Neural progenitor cell (in vitro differentiated cells): ENCODE measurements at regions not wholly inside any gene's neighbourhood (a gene's known extent, or its start where the extent isn't known, plus 50 kb on each side); places are given as distances from the start of the nearest gene placed in this dataset. TPM values are rescaled to one million over a fixed set of nuclear protein-coding genes. Genes with fewer than 3 reads are reported as not detected.

Experiments used
- DNase-seq: peaks from one replicate; pipeline ENCODE4 v3.0.0-alpha.2; 2016; ENCODE audit warnings: low spot score
- H2AFZ ChIP-seq: fragments of 200-600 bp; sonication (generic); replicated peaks from 2 replicates; pipeline ENCODE4 v1.6.1; 2016; ENCODE audit warnings: antibody characterized with exemption
- H3F3A ChIP-seq: fragments of 200-600 bp; sonication (generic); 2 replicates; pipeline ENCODE4 v1.6.1; 2016; ENCODE audit warnings: antibody characterized with exemption, low read depth
- H3K27ac ChIP-seq: fragments of 200-600 bp; sonication (generic); 2 replicates; pipeline ENCODE4 v1.5.1; 2016; ENCODE audit warnings: mild to moderate bottlenecking
- H3K27me3 ChIP-seq: fragments of 200-600 bp; sonication (generic); 2 replicates; pipeline ENCODE4 v1.6.1; 2016; ENCODE audit warnings: mild to moderate bottlenecking, moderate library complexity
- H3K36me3 ChIP-seq: fragments of 200-600 bp; sonication (generic); 2 replicates; pipeline ENCODE4 v1.5.1; 2016
- H3K4me1 ChIP-seq: fragments of 200-600 bp; sonication (generic); 2 replicates; pipeline ENCODE4 v1.6.1; 2016; ENCODE audit warnings: mixed run types
- H3K4me2 ChIP-seq: fragments of 200-600 bp; sonication (generic); 2 replicates; pipeline ENCODE4 v1.6.1; 2016
- H3K4me3 ChIP-seq: fragments of 200-600 bp; sonication (generic); 2 replicates; pipeline ENCODE4 v1.5.1; 2016
- H3K79me2 ChIP-seq: fragments of 200-600 bp; sonication (generic); 2 replicates; pipeline ENCODE4 v1.6.1; 2016; ENCODE audit warnings: low read depth
- H3K9ac ChIP-seq: fragments of 200-600 bp; sonication (generic); 2 replicates; pipeline ENCODE4 v1.6.1; 2016
- H3K9me3 ChIP-seq: fragments of 200-600 bp; sonication (generic); 2 replicates; pipeline ENCODE4 v1.5.1; 2016; ENCODE audit warnings: low read depth
- H4K20me1 ChIP-seq: fragments of 200-600 bp; sonication (generic); 2 replicates; pipeline ENCODE4 v1.6.1; 2016; ENCODE audit warnings: low read depth
- H3K27ac Mint-ChIP-seq: 3 replicates; pipeline ENCODE4 v1.8.0; 2021; ENCODE audit warnings: mixed read lengths
- H3K27me3 Mint-ChIP-seq: 2 replicates; pipeline ENCODE4 v1.8.0; 2022; ENCODE audit warnings: low read depth, mild to moderate bottlenecking, inconsistent platforms, moderate library complexity, mixed read lengths; ENCODE audit not compliant: insufficient read depth
- H3K36me3 Mint-ChIP-seq: 3 replicates; pipeline ENCODE4 v1.8.0; 2021; ENCODE audit warnings: mixed read lengths
- H3K4me1 Mint-ChIP-seq: 3 replicates; pipeline ENCODE4 v1.8.0; 2021; ENCODE audit warnings: mixed read lengths
- H3K4me3 Mint-ChIP-seq: 3 replicates; pipeline ENCODE4 v1.8.0; 2021; ENCODE audit warnings: mild to moderate bottlenecking, moderate library complexity, mixed read lengths
- H3K9me3 Mint-ChIP-seq: 3 replicates; pipeline ENCODE4 v1.8.0; 2020; ENCODE audit warnings: mixed read lengths
- EZH2 ChIP-seq: fragments of 200-600 bp; sonication (generic); IDR thresholded peaks from 2 replicates; pipeline ENCODE4 v1.6.1; 2017; ENCODE audit warnings: antibody characterized with exemption, mild to moderate bottlenecking, moderate library complexity
- EZH2phosphoT487 ChIP-seq: fragments of 200-600 bp; sonication (generic); IDR thresholded peaks from 2 replicates; pipeline ENCODE4 v1.6.1; 2017; ENCODE audit warnings: antibody characterized with exemption
- small RNA-seq: library from RNA; depleted of rRNA; stranded (forward); fragments of <200 nt; gene quantifications from one replicate; pipeline ENCODE3, GENCODE V24; 2015
- TF ChIP-seq, protein P1 (sequence below): fragments of 200-600 bp; sonication (generic); IDR thresholded peaks from 2 replicates; pipeline ENCODE4 v1.5.1; 2017; ENCODE audit warnings: antibody characterized with exemption, mild to moderate bottlenecking

DNA sequence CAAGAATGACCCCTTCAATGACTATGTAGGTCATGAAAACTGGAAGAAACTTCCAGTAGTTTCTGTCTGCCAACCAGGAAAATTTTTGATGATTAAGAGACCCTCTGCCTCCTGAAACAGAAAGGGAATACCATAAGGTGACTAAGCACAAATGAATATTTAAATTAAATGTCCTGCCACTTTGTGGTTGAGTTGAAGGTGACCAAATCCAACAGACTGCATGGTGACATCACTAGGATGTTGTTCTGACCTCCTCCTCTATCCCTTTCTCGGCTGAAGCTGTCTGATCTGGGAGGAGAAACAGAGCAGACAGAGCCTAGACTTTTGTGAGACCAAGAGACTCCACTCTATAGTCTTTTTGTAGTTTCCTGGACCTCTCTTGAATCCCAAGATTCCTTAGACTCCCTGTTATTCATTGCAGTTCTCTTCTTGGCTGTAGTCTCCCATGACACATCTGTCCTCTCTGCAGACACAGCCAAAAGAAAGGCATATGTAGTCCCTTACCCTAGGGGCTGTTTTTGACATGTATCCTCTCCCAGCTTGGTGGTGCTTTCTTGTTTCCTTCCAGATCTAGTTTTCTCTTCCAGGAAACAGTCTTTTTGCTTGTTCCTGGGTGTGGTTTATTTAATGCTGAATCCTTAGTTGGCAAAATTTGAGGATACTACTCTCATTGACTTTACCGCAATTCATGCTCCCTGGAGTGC lies 55.2 kb upstream of the UBE3A start:
- Mint-ChIP-seq H3K9me3 (peaks cover 17% of the 10 kb centered on the region), H3K36me3 (peaks cover under 1% of the 10 kb centered on the region), H3K4me1 (no peaks in the 10 kb centered on the region), H3K27ac (no peak overlapping the region), H3K27me3 (peaks cover 2% of the 10 kb centered on the region), H3K4me3 (no peak overlapping the region)
- Histone ChIP-seq H2AFZ (no peak overlapping the region), H3K9ac (no peak overlapping the region), H3K27ac (no peak overlapping the region), H3K79me2 (no peaks in the 10 kb centered on the region), H3K4me1 (no peaks in the 10 kb centered on the region), H3K4me2 (no peak overlapping the region), H3F3A (no peaks in the 10 kb centered on the region), H3K27me3 (no peaks in the 10 kb centered on the region), H3K4me3 (no peak overlapping the region), H3K36me3 (no peaks in the 10 kb centered on the region), H3K9me3 (no peaks in the 10 kb centered on the region), H4K20me1 (no peaks in the 10 kb centered on the region)
- DNase-seq = no peak
- TF ChIP-seq EZH2phosphoT487 (no peak), EZH2 (no peak)
- TF ChIP-seq, protein P1, sequence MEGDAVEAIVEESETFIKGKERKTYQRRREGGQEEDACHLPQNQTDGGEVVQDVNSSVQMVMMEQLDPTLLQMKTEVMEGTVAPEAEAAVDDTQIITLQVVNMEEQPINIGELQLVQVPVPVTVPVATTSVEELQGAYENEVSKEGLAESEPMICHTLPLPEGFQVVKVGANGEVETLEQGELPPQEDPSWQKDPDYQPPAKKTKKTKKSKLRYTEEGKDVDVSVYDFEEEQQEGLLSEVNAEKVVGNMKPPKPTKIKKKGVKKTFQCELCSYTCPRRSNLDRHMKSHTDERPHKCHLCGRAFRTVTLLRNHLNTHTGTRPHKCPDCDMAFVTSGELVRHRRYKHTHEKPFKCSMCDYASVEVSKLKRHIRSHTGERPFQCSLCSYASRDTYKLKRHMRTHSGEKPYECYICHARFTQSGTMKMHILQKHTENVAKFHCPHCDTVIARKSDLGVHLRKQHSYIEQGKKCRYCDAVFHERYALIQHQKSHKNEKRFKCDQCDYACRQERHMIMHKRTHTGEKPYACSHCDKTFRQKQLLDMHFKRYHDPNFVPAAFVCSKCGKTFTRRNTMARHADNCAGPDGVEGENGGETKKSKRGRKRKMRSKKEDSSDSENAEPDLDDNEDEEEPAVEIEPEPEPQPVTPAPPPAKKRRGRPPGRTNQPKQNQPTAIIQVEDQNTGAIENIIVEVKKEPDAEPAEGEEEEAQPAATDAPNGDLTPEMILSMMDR = no peak

DNA sequence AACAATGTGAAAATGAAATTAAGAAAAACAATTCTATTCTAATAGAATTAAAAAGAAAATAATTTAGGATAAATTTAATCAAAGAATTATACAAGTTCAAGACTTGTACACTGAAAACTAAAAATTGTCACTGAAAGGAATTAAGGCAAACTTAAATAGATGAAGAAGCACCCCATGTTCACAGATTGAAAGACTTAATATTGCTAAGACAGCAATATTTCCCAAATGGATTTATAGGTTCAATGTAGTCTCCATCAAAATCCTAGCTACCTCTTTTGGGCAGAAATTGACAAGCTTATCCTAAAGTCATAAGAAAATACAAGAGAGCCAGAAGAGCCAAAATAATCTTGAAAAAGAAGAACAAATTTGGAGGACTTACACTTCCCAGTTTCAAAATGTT lies 53.5 kb upstream of the UBE3A start:
- no peak overlapping the region for H3K4me2 ChIP-seq
- no peaks in the 10 kb centered on the region for H3K9me3 ChIP-seq
- H3F3A ChIP-seq = no peaks in the 10 kb centered on the region
- peaks cover 2% of the 10 kb centered on the region for H3K27me3 Mint-ChIP-seq
- H3K4me3 ChIP-seq = no peak overlapping the region
- no peaks in the 10 kb centered on the region for H3K4me1 Mint-ChIP-seq
- no peak overlapping the region for H2AFZ ChIP-seq
- H3K27me3 ChIP-seq = no peaks in the 10 kb centered on the region
- H3K79me2 ChIP-seq = no peaks in the 10 kb centered on the region
- DNase-seq = no peak
- H3K36me3 Mint-ChIP-seq = peaks cover 2% of the 10 kb centered on the region
- no peak overlapping the region for H3K27ac ChIP-seq
- H3K9ac ChIP-seq = no peak overlapping the region
- TF ChIP-seq, protein P1 = no peak
- TF ChIP-seq EZH2 (no peak), EZH2phosphoT487 (no peak)
- H3K4me3 Mint-ChIP-seq = no peak overlapping the region
- no peaks in the 10 kb centered on the region for H3K4me1 ChIP-seq
- H3K27ac Mint-ChIP-seq = no peak overlapping the region
- H3K36me3 ChIP-seq = no peaks in the 10 kb centered on the region
- H3K9me3 Mint-ChIP-seq = peaks cover 16% of the 10 kb centered on the region
- H4K20me1 ChIP-seq = no peaks in the 10 kb centered on the region

Small RNA genes in the stretch of these regions (small RNA-seq; reads per million reads assigned to genes)
- not detected for gene AC023449.1
